ENCODE measurements at regions not wholly inside any gene's neighbourhood (a gene's known extent, or its start where the extent isn't known, plus 50 kb on each side); places are given as distances from the start of the nearest gene placed in this dataset.

- TF ChIP-seq CTCF (conservative IDR thresholded peaks at IDR 0.05; ENCODE audit: low read length) (no peak), EZH2phosphoT487 (IDR thresholded peaks at IDR 0.05; ENCODE audit: borderline replicate concordance, low read depth, low read length) (no peak)
Observed at GRCh38 chr3:77707281-77707680, 667.4 kb downstream of the ROBO2 start.
